Keratinocyte (primary cell): ENCODE measurements at regions not wholly inside any gene's neighbourhood (a gene's known extent, or its start where the extent isn't known, plus 50 kb on each side); places are given as distances from the start of the nearest gene placed in this dataset.

Source experiments
- DNase-seq: peaks from one replicate; pipeline ENCODE4 v3.0.0-alpha.2; 2011; ENCODE audit warnings: low read depth, missing footprints, low spot score
- FAIRE-seq: peaks from 2 replicates; lab custom pipeline; 2011; peaks lifted over from hg19 to GRCh38; lab: Jason Lieb, UNC
- H2AFZ ChIP-seq: 2 replicates; pipeline ENCODE4 v1.6.0; 2012; ENCODE audit warnings: low read length, control low read depth, inconsistent platforms; ENCODE audit not compliant: control insufficient read depth
- H3K27ac ChIP-seq: 2 replicates; pipeline ENCODE4 v1.5.1; 2011; ENCODE audit warnings: low read length; ENCODE audit not compliant: control insufficient read depth, insufficient read depth
- H3K27me3 ChIP-seq: 3 replicates; pipeline ENCODE4 v1.6.0; 2011; ENCODE audit warnings: low read length; ENCODE audit not compliant: control insufficient read depth, insufficient read depth; ENCODE audit errors: extremely low read depth
- H3K36me3 ChIP-seq, 2 experiments: 2 replicates in 1 of 2; 3 replicates in 1 of 2; pipeline ENCODE4 v1.5.1; 2011; ENCODE audit warnings: low read length in 2 of 2, mild to moderate bottlenecking in 1 of 2; ENCODE audit not compliant: control insufficient read depth in 2 of 2, insufficient read depth in 2 of 2; ENCODE audit errors: extremely low read depth in 1 of 2
- H3K4me1 ChIP-seq: 3 replicates; pipeline ENCODE4 v1.5.1; 2011; ENCODE audit warnings: low read length; ENCODE audit not compliant: control insufficient read depth, insufficient read depth; ENCODE audit errors: extremely low read depth
- H3K4me2 ChIP-seq: 3 replicates; pipeline ENCODE4 v1.6.0; 2011; ENCODE audit warnings: low read depth, low read length; ENCODE audit not compliant: control insufficient read depth, insufficient read depth; ENCODE audit errors: extremely low read depth
- H3K4me3 ChIP-seq, 3 experiments: fragments of 200-600 bp in 1 of 3; sonication (generic) in 1 of 3; 2 replicates in 2 of 3; 3 replicates in 1 of 3; pipeline ENCODE4 v1.5.1; 2011 to 2016; ENCODE audit warnings: low read length in 3 of 3, mild to moderate bottlenecking in 3 of 3, control low read depth in 2 of 3, inconsistent platforms in 1 of 3, low read depth in 1 of 3, mixed read lengths in 1 of 3, mixed run types in 1 of 3, moderate library complexity in 1 of 3; ENCODE audit not compliant: control insufficient read depth in 2 of 3, insufficient read depth in 2 of 3; ENCODE audit errors: extremely low read depth in 1 of 3
- H3K79me2 ChIP-seq: 2 replicates; pipeline ENCODE4 v1.6.0; 2012; ENCODE audit warnings: low read length; ENCODE audit not compliant: control insufficient read depth, insufficient read depth
- H3K9ac ChIP-seq: 3 replicates; pipeline ENCODE4 v1.6.0; 2011; ENCODE audit warnings: low read length; ENCODE audit not compliant: control insufficient read depth, insufficient read depth; ENCODE audit errors: extremely low read depth
- H3K9me1 ChIP-seq: 3 replicates; pipeline ENCODE4 v1.6.0; 2011; ENCODE audit warnings: low read length; ENCODE audit not compliant: control insufficient read depth, insufficient read depth; ENCODE audit errors: extremely low read depth
- H3K9me3 ChIP-seq: 2 replicates; pipeline ENCODE4 v1.5.1; 2012; ENCODE audit warnings: low read depth, low read length; ENCODE audit not compliant: control insufficient read depth
- H4K20me1 ChIP-seq: 3 replicates; pipeline ENCODE4 v1.6.0; 2011; ENCODE audit warnings: low read length; ENCODE audit not compliant: control insufficient read depth, insufficient read depth; ENCODE audit errors: extremely low read depth
- CTCF ChIP-seq, 3 experiments: IDR thresholded peaks in 1 of 3; conservative IDR thresholded peaks in 1 of 3; optimal IDR thresholded peaks in 1 of 3; 2 replicates in 2 of 3; 3 replicates in 1 of 3; pipeline versions ENCODE3 to v1.5.1; 2011; ENCODE audit warnings: low read length in 3 of 3, mild to moderate bottlenecking in 3 of 3, moderate library complexity in 2 of 3, control low read depth in 1 of 3, inconsistent platforms in 1 of 3; ENCODE audit not compliant: insufficient read depth in 2 of 3; ENCODE audit errors: extremely low read depth in 1 of 3
- EZH2 ChIP-seq: IDR thresholded peaks from one replicate; pipeline ENCODE4 v1.6.1; 2012; ENCODE audit warnings: inconsistent platforms, mild to moderate bottlenecking, low read length, moderate library complexity
- dilution Hi-C: fragments of 300-500 bp; cut with MboI; formaldehyde crosslinking; loops from one replicate; pipeline ENCODE4 v1.7.0; 2020; ENCODE audit warnings: low sequenced_read_pairs; ENCODE audit not compliant: extremely low pct_ligation_motif_present

- H3K9me3 ChIP-seq, result no peaks in the 10 kb centered on the region
- TF ChIP-seq CTCF (optimal IDR thresholded peaks at IDR 0.05 in 1 of 3, IDR thresholded peaks at IDR 0.05 in 1 of 3, conservative IDR thresholded peaks at IDR 0.05 in 1 of 3; ENCODE audit: extremely low read depth in 1 of 3, insufficient read depth in 2 of 3, low read length in 3 of 3) (no peak), EZH2 (no peak)
- dilution Hi-C loops, result no loop called here
- H3K4me2 ChIP-seq, result no peak overlapping the region
- no peaks in the 10 kb centered on the region for H3K9me1 ChIP-seq
- H3K36me3 ChIP-seq, result no peaks in the 10 kb centered on the region
- DNase-seq (no peak), FAIRE-seq (no peak)
- H3K4me1 ChIP-seq, result peaks cover 19% of the 10 kb centered on the region
- no peak overlapping the region for H3K9ac ChIP-seq
- H3K27me3 ChIP-seq, result no peaks in the 10 kb centered on the region
- H3K4me3 ChIP-seq, result no peak overlapping the region
- no peak overlapping the region for H3K27ac ChIP-seq
- no peaks in the 10 kb centered on the region for H4K20me1 ChIP-seq
- H3K79me2 ChIP-seq, result no peaks in the 10 kb centered on the region
- H2AFZ ChIP-seq, result no peak overlapping the region
Observed at GRCh38 chr1:88014131-88014530, 669.9 kb upstream of the PKN2 start.

DNA sequence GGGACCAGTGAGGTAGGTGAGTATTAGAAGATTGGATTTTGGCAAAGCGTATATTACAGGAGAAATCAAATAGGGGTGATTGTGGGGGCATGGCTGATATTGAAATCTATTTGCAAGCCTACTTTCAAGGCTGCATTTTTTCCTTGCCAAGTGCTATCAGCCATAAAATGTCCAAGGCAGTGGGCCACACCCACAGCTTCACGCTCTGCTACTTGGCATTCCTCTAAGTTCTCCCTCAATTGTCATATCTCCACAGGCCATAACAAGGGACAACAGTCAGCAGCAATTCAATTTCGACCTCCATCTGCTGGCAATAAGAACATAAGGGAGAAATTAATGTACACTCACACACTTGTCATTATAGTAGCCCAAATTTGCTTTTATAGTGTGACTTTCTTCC, 667.1 kb upstream of the PKN2 start:
- FAIRE-seq, result no peak
- Histone ChIP-seq H3K4me1 (peaks cover 19% of the 10 kb centered on the region), H3K9me1 (no peaks in the 10 kb centered on the region), H2AFZ (no peak overlapping the region), H3K79me2 (no peaks in the 10 kb centered on the region), H3K27ac (no peak overlapping the region), H3K4me3 (no peak overlapping the region), H4K20me1 (no peaks in the 10 kb centered on the region), H3K9ac (no peak overlapping the region), H3K4me2 (no peak overlapping the region), H3K27me3 (no peaks in the 10 kb centered on the region), H3K9me3 (no peaks in the 10 kb centered on the region), H3K36me3 (no peaks in the 10 kb centered on the region)
- TF ChIP-seq CTCF (optimal IDR thresholded peaks at IDR 0.05 in 1 of 3, IDR thresholded peaks at IDR 0.05 in 1 of 3, conservative IDR thresholded peaks at IDR 0.05 in 1 of 3; ENCODE audit: extremely low read depth in 1 of 3, insufficient read depth in 2 of 3, low read length in 3 of 3) (no peak), EZH2 (no peak)
- DNase-seq, result no peak
- dilution Hi-C loops, result no loop called here
